GM13977 (cell line): ENCODE measurements at regions not wholly inside any gene's neighbourhood (a gene's known extent, or its start where the extent isn't known, plus 50 kb on each side); places are given as distances from the start of the nearest gene placed in this dataset.

ENCODE experiments used
- DNase-seq: peaks from one replicate; pipeline ENCODE4 v3.0.0; 2012; ENCODE audit warnings: low spot score
- in situ Hi-C: fragments of 300-500 bp; cut with MboI; formaldehyde crosslinking; loops from one replicate; pipeline ENCODE4 v1.12.0; 2022; ENCODE audit warnings: low sequenced_read_pairs, low pct_unique_long_range_greater_than_20kb, mixed read lengths, inconsistent platforms; ENCODE audit not compliant: unreplicated experiment
- TF ChIP-seq, protein P1 (sequence below): IDR thresholded peaks from 2 replicates; pipeline ENCODE4 v1.5.1; 2012; ENCODE audit warnings: mild to moderate bottlenecking, control low read depth; ENCODE audit not compliant: insufficient read depth; ENCODE audit errors: extremely low read depth, missing control alignments

DNA sequence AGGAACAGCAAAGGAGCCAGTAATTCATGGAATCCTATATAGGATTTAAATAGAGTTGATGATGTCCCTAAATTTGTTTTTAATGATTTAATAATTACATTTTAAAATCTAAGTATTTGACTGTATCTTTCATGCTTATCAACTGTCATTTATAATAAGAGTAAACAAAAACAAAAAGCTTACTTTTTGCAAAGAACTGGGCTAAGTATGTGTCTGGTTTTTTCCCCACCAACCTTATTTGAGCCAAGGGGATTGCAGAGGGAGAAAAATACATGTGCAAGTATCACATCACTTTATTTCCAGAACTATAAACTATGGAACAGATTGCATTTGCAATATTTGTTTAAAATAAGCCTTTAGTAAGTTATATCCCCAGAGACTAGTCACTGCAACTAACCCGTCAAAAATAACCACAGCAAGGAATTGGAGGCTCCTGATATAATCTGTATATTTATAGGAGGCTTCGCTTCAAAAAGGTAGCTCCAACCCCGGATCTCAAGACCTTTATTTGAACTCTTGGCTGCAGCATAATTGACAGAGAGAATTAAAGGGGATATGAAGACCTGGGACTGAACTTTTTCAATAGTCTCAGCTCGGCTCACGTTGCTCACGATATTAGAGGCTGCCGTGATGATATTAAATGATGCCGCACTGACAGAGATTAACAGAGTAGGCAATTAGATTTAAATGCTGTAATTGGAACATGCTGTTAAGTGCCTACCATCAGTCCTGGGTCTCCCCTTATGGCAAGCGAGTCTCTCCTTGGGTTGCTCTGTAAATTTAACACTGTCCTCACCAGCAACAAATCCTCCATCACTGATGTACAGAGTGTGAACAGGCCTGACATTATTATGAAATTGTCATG, 329.1 kb upstream of the NFIA start:
- no peak for DNase-seq
- in situ Hi-C loops, result no loop called here
- TF ChIP-seq, protein P1, sequence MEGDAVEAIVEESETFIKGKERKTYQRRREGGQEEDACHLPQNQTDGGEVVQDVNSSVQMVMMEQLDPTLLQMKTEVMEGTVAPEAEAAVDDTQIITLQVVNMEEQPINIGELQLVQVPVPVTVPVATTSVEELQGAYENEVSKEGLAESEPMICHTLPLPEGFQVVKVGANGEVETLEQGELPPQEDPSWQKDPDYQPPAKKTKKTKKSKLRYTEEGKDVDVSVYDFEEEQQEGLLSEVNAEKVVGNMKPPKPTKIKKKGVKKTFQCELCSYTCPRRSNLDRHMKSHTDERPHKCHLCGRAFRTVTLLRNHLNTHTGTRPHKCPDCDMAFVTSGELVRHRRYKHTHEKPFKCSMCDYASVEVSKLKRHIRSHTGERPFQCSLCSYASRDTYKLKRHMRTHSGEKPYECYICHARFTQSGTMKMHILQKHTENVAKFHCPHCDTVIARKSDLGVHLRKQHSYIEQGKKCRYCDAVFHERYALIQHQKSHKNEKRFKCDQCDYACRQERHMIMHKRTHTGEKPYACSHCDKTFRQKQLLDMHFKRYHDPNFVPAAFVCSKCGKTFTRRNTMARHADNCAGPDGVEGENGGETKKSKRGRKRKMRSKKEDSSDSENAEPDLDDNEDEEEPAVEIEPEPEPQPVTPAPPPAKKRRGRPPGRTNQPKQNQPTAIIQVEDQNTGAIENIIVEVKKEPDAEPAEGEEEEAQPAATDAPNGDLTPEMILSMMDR, result no peak

GRCh38 chr1:60751306-60751705, 331.1 kb upstream of the NFIA start:
- in situ Hi-C loops, result no loop called here
- no peak for DNase-seq
- TF ChIP-seq, protein P1, result no peak

DNA sequence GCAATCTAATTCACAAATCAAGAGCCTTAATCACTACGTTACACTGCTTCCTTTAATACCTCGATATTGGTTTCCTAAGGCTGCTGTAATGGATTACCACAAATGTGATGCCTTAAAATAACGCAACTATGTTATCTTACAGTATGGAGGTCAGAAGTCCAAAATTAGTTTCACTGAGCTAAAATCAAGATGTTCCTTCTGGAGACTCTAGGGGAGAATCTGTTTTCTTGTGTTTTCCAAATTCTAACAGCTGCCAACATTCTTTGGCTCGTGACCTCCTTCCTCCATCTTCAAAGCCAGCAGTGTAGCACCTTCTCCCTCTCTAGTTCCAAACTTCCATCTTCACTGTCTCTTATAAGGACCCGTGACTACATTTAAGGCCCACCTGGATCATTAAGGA, 335.0 kb upstream of the NFIA start:
- DNase-seq, result no peak
- in situ Hi-C loops, result no loop called here
- TF ChIP-seq, protein P1, result no peak

DNA sequence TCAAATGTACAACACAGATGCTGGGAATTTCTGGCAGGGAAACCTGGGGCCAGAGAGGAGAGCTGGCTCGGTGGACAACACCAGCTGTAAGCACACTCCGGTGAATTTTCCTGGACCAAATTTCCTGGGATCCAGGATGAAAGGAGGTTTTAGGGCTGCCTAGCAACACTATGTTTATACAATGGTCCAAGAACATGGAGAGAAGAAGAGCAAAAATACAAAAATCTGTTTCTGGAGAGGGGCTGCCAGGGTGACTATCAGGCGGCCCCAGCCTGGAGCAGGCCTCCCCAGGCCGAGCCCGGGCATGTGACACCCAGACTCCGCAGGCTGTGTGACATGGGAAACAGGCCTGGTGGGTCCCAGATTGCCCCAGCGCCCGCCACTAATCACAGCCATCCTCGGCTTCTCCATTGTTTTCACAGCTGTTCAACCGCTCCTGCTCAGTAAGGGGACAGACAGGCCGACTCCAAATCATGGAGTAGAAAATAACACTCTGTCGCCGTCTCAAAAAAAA, 336.0 kb upstream of the NFIA start:
- TF ChIP-seq, protein P1, result no peak
- DNase-seq, result no peak
- in situ Hi-C loops, result no loop called here

GRCh38 chr1:60745484-60745883, 336.9 kb upstream of the NFIA start:
- TF ChIP-seq, protein P1, result no peak
- in situ Hi-C loops, result no loop called here
- no peak for DNase-seq

DNA sequence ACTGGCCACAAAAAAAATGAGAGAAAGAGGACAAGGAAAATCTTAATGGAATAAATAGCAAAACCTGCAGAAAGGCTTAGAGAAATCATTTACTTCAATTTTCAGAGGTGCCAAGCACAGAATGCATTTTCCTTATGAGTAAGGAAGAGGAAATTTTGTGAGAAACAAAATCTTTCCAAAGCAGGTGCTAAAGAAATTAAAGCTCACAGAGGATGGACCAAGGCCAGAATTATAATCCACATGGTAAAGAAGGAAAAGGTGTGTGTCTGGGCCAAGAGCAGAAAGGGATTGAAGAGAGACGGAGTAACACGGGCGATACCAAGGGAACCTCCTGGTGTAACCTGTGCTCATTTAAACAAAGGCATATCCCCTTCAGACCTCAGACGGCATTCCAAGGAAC, 340.0 kb upstream of the NFIA start:
- in situ Hi-C loops, result no loop called here
- TF ChIP-seq, protein P1, result no peak

More for the DNA sequence above, 340.0 kb upstream of the NFIA start:
- no peak for DNase-seq
